HG03095 (cell line): ENCODE measurements at regions not wholly inside any gene's neighbourhood (a gene's known extent, or its start where the extent isn't known, plus 50 kb on each side); places are given as distances from the start of the nearest gene placed in this dataset.

Source experiments
- ATAC-seq: cut with Tn5 transposase; IDR thresholded peaks from one replicate; pipeline ENCODE4 v1.9.1; 2021; ENCODE audit warnings: moderate library complexity; ENCODE audit not compliant: unreplicated experiment

- ATAC-seq, result no peak
Measured at GRCh38 chr7:121575194-121575765, 179.2 kb upstream of the FAM3C start.

GRCh38 chr7:121574109-121574508 is 178.0 kb upstream of the FAM3C start:
- no peak for ATAC-seq

- ATAC-seq, result no peak
Measured at GRCh38 chr7:121572615-121573014, 176.5 kb upstream of the FAM3C start.

- ATAC-seq, result no peak
Measured at GRCh38 chr7:121570365-121570764, 174.3 kb upstream of the FAM3C start.

GRCh38 chr7:121563177-121563576 is 167.1 kb upstream of the FAM3C start:
- no peak for ATAC-seq

GRCh38 chr7:121562259-121562658 is 166.2 kb upstream of the FAM3C start:
- ATAC-seq, result no peak

GRCh38 chr7:121561717-121562116 is 165.6 kb upstream of the FAM3C start:
- no peak for ATAC-seq

GRCh38 chr7:121560267-121560990 is 164.3 kb upstream of the FAM3C start:
- no peak for ATAC-seq

GRCh38 chr7:121558288-121558687 is 162.2 kb upstream of the FAM3C start:
- ATAC-seq, result no peak

GRCh38 chr7:121557034-121557892 is 161.2 kb upstream of the FAM3C start:
- no peak for ATAC-seq

GRCh38 chr7:121555558-121555957 is 159.4 kb upstream of the FAM3C start:
- no peak for ATAC-seq

- peak; percentile 83 for ATAC-seq
Measured at GRCh38 chr7:121547544-121548092, 151.5 kb upstream of the FAM3C start.

- ATAC-seq, result no peak
Measured at GRCh38 chr7:121546632-121547543, 150.8 kb upstream of the FAM3C start.

- ATAC-seq, result no peak
Measured at GRCh38 chr7:121545418-121545817, 149.3 kb upstream of the FAM3C start.

GRCh38 chr7:121544726-121545125 is 148.6 kb upstream of the FAM3C start:
- peak; percentile 71 for ATAC-seq

GRCh38 chr7:121544238-121544637 is 148.1 kb upstream of the FAM3C start:
- ATAC-seq, result no peak

GRCh38 chr7:121541457-121541856 is 145.3 kb upstream of the FAM3C start:
- no peak for ATAC-seq

- no peak for ATAC-seq
Measured at GRCh38 chr7:121540138-121540537, 144.0 kb upstream of the FAM3C start.

GRCh38 chr7:121537031-121537430 is 140.9 kb upstream of the FAM3C start:
- no peak for ATAC-seq
